Parathyroid adenoma (tissue), 2 donors: ENCODE measurements at regions not wholly inside any gene's neighbourhood (a gene's known extent, or its start where the extent isn't known, plus 50 kb on each side); places are given as distances from the start of the nearest gene placed in this dataset.

Experiments
- H2AFZ ChIP-seq: fragments of 300-600 bp; sonication (generic); one replicate; pipeline ENCODE4 v1.7.0; 2017; ENCODE audit warnings: antibody characterized with exemption, mild to moderate bottlenecking
- H3K27ac ChIP-seq: fragments of 300-600 bp; sonication (generic); one replicate; pipeline ENCODE4 v1.7.0; 2017
- H3K27me3 ChIP-seq: fragments of 300-600 bp; sonication (generic); one replicate; pipeline ENCODE4 v1.7.0; 2017; ENCODE audit warnings: low read length; ENCODE audit not compliant: control insufficient read depth, insufficient read depth
- H3K36me3 ChIP-seq: fragments of 300-600 bp; sonication (generic); one replicate; pipeline ENCODE4 v1.7.0; 2017; ENCODE audit warnings: low read length; ENCODE audit not compliant: control insufficient read depth, insufficient read depth
- H3K4me1 ChIP-seq: fragments of 300-600 bp; sonication (generic); one replicate; pipeline ENCODE4 v1.7.0; 2017; ENCODE audit warnings: control low read depth
- H3K4me2 ChIP-seq: fragments of 300-600 bp; sonication (generic); one replicate; pipeline ENCODE4 v1.7.0; 2017; ENCODE audit warnings: low read length
- H3K4me3 ChIP-seq: fragments of 300-600 bp; sonication (generic); one replicate; pipeline ENCODE4 v1.7.0; 2017; ENCODE audit warnings: low read depth, low read length
- H3K79me2 ChIP-seq: fragments of 300-600 bp; sonication (generic); one replicate; pipeline ENCODE4 v1.7.0; 2017; ENCODE audit warnings: control low read depth
- H3K9ac ChIP-seq: fragments of 300-600 bp; sonication (generic); one replicate; pipeline ENCODE4 v1.7.0; 2017; ENCODE audit warnings: mild to moderate bottlenecking
- H3K9me3 ChIP-seq: fragments of 300-600 bp; sonication (generic); one replicate; pipeline ENCODE4 v1.7.0; 2017; ENCODE audit warnings: low read length; ENCODE audit not compliant: control insufficient read depth
- TF ChIP-seq, protein P1 (sequence below): fragments of 300-600 bp; sonication (generic); IDR thresholded peaks from one replicate; pipeline ENCODE4 v1.7.0; 2017; ENCODE audit warnings: antibody characterized with exemption, mild to moderate bottlenecking
- donor health status: primary hyperparathyroidism.

DNA sequence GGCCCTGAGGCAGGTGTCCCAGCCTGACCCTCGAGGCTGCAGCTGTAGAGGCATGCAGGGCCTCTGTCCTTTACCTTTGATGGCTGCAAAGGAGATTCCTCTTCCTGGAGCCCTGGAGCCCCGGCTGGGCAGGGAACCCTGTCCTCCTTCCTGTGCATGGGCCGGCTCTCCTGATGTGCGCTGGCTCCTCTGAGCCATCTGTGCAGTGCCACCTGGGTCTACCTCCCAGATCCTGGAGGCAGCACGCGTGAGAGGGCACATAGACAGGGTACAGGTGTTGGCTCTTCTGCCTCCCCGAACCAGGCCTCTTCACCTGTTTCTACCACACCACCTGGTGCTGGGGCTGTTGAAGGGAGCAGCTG is 115.1 kb downstream of the BEGAIN start:
- H3K4me1 ChIP-seq = no peaks in the 10 kb centered on the region
- TF ChIP-seq, protein P1, sequence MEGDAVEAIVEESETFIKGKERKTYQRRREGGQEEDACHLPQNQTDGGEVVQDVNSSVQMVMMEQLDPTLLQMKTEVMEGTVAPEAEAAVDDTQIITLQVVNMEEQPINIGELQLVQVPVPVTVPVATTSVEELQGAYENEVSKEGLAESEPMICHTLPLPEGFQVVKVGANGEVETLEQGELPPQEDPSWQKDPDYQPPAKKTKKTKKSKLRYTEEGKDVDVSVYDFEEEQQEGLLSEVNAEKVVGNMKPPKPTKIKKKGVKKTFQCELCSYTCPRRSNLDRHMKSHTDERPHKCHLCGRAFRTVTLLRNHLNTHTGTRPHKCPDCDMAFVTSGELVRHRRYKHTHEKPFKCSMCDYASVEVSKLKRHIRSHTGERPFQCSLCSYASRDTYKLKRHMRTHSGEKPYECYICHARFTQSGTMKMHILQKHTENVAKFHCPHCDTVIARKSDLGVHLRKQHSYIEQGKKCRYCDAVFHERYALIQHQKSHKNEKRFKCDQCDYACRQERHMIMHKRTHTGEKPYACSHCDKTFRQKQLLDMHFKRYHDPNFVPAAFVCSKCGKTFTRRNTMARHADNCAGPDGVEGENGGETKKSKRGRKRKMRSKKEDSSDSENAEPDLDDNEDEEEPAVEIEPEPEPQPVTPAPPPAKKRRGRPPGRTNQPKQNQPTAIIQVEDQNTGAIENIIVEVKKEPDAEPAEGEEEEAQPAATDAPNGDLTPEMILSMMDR = no peak
- no peak overlapping the region for H3K4me3 ChIP-seq
- H3K79me2 ChIP-seq = no peaks in the 10 kb centered on the region
- H3K27me3 ChIP-seq = no peaks in the 10 kb centered on the region
- no peak overlapping the region for H3K4me2 ChIP-seq
- H3K9ac ChIP-seq = no peak overlapping the region
- H3K27ac ChIP-seq = no peak overlapping the region
- no peak overlapping the region for H2AFZ ChIP-seq
- H3K9me3 ChIP-seq = no peaks in the 10 kb centered on the region
- H3K36me3 ChIP-seq = no peaks in the 10 kb centered on the region

DNA sequence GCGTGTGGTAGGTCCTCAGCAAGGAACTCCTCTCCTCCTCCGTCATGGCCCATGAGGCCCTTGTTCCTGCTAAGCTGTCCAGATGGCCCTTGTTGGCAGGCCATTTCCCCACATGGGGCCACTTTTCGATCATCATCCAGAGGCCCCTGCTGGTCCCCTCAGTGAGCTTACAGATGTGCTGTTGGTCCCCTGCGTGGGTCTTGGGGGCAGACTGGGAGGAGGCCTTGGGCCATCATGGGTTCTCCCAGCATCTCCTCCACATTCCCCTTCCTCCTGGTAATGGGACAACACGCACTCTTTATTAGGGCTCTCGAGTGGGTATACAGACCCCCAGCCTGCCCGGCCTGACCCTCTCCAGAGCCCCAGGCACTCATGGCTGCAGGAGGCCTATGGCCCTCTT is 114.7 kb downstream of the BEGAIN start:
- H3K9me3 ChIP-seq = no peaks in the 10 kb centered on the region
- TF ChIP-seq, protein P1 = no peak
- no peak overlapping the region for H2AFZ ChIP-seq
- H3K4me3 ChIP-seq = no peak overlapping the region
- H3K4me1 ChIP-seq = no peaks in the 10 kb centered on the region
- H3K4me2 ChIP-seq = no peak overlapping the region
- no peaks in the 10 kb centered on the region for H3K79me2 ChIP-seq
- no peak overlapping the region for H3K27ac ChIP-seq
- H3K27me3 ChIP-seq = no peaks in the 10 kb centered on the region
- H3K9ac ChIP-seq = no peak overlapping the region
- no peaks in the 10 kb centered on the region for H3K36me3 ChIP-seq

DNA sequence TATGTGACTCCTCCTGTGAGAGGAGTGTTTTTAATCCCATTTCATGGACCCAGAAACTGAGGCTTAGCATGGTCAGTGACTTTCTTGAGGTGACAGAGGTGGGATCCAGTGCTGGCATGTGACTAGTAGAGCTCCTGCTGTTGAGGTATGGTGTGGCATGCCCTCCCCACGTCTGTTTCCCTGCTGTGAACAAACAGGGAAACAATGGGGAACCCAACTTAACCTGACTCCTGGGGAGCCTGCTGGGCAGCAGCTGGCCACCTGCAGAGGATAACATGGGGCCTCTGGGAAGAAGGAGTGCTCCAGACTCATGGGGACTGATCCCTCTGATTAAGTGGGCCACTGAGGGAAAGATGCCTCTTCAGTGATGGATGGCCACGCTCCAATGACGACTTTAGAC is 114.0 kb downstream of the BEGAIN start:
- no peak overlapping the region for H3K9ac ChIP-seq
- H3K4me3 ChIP-seq = no peak overlapping the region
- H3K27me3 ChIP-seq = no peaks in the 10 kb centered on the region
- H3K27ac ChIP-seq = no peak overlapping the region
- H3K36me3 ChIP-seq = no peaks in the 10 kb centered on the region
- TF ChIP-seq, protein P1 = no peak
- H3K4me2 ChIP-seq = no peak overlapping the region
- H3K4me1 ChIP-seq = no peaks in the 10 kb centered on the region
- no peak overlapping the region for H2AFZ ChIP-seq
- no peaks in the 10 kb centered on the region for H3K9me3 ChIP-seq
- H3K79me2 ChIP-seq = no peaks in the 10 kb centered on the region

DNA sequence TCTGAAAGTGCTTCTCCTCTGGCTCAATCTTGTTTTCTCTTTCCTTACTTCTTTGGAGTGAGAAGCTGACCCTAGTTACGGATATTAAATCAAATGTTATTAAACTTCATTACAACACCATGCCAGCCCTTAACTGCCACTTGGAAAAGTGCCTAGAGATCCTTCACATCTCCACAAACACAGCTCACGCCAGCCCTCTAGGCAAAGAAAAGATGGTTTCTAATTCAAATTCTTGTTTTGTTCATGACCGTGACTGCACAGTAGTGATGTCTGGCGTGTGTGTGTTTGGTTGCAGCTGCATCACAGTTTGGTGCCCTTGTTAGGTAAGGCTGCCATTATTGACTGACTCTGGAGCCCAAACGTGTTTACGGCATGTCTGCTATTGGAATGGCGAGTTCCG is 113.0 kb downstream of the BEGAIN start:
- Histone ChIP-seq H3K9me3 (no peaks in the 10 kb centered on the region), H3K4me2 (no peak overlapping the region), H3K4me1 (no peaks in the 10 kb centered on the region), H3K9ac (no peak overlapping the region), H2AFZ (no peak overlapping the region), H3K27ac (no peak overlapping the region), H3K4me3 (no peak overlapping the region), H3K36me3 (no peaks in the 10 kb centered on the region), H3K27me3 (no peaks in the 10 kb centered on the region), H3K79me2 (no peaks in the 10 kb centered on the region)
- TF ChIP-seq, protein P1 = no peak

DNA sequence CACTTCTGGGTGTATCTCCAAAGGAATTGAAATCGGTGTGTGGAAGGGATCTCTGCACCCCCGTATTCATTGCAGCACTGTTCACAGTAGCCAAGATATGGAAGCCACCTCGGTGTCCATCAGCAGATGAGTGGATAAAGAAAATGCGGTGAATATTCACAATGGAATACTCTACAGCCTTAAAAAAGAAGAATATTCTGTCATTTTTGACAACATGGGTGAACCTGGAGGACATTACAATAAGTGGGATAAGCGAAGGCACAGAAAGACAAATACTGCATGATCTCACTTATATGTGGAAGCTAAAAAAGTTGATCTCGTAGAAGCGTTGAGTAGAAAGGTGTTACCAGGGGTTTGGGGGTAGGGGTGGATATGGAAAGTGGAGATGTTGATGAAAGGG is 111.9 kb downstream of the BEGAIN start:
- TF ChIP-seq, protein P1 = no peak
- Histone ChIP-seq H3K27me3 (no peaks in the 10 kb centered on the region), H3K27ac (no peak overlapping the region), H2AFZ (no peak overlapping the region), H3K4me1 (no peaks in the 10 kb centered on the region), H3K9me3 (no peaks in the 10 kb centered on the region), H3K4me3 (no peak overlapping the region), H3K9ac (no peak overlapping the region), H3K4me2 (no peak overlapping the region), H3K79me2 (no peaks in the 10 kb centered on the region), H3K36me3 (no peaks in the 10 kb centered on the region)
